Endothelial cell of umbilical vein (primary cell): ENCODE measurements at regions not wholly inside any gene's neighbourhood (a gene's known extent, or its start where the extent isn't known, plus 50 kb on each side); places are given as distances from the start of the nearest gene placed in this dataset.

Experiments
- FOS ChIP-seq: IDR thresholded peaks from 2 replicates; pipeline ENCODE4 v1.6.1; 2011; ENCODE audit warnings: mild to moderate bottlenecking, low read length, moderate library complexity, borderline replicate concordance; ENCODE audit not compliant: insufficient read depth
- JUN ChIP-seq: IDR thresholded peaks from 2 replicates; pipeline ENCODE4 v1.6.1; 2011; ENCODE audit warnings: borderline replicate concordance, low read depth; ENCODE audit not compliant: insufficient read length, insufficient read depth
- POLR2A ChIP-seq: IDR thresholded peaks from 2 replicates; pipeline ENCODE4 v1.6.1; 2012; ENCODE audit warnings: low read depth, mild to moderate bottlenecking, control low read depth, low read length

DNA sequence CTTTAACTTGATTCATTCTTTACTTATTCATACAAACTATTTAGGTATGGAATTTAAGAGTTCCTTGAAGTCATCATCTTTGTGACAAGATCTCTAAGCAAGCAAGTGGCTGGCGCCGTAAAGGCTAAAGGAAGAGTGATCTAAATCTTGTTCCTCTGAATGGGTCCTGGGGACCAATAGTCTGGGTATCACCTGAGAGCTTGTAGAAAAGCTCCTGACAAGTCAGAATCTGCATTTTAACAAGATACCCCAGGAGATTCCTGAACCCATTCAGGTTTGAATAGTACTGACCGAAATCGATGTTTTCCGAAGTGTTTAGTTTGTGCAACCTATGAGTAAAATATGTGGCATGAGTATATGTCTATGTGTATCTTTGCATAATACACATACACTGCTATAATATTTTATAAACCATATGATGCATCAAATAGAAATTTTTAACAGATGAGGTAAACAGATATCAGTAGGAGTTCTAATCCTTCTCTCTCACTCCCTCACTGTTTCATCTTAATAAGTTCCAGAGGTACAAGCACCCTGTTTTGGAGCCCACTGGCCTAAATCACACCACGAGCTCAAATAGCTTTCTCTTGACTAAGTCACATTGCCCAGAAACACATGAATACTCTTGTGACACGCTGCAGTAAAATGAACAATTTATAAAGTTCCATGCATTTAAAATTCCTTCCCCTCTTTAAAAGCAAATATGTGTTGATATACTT is 170.0 kb downstream of the RELL1 start:
- TF ChIP-seq JUN (no peak), POLR2A (no peak), FOS (no peak)
